B cell (primary cell): ENCODE measurements at regions not wholly inside any gene's neighbourhood (a gene's known extent, or its start where the extent isn't known, plus 50 kb on each side); places are given as distances from the start of the nearest gene placed in this dataset.

Experiments used
- CTCF ChIP-seq: fragments of 200-600 bp; IDR thresholded peaks from one replicate; pipeline ENCODE4 v1.8.0; 2022; ENCODE audit warnings: antibody characterized with exemption, mild to moderate bottlenecking
- EZH2 ChIP-seq: IDR thresholded peaks from 2 replicates; pipeline ENCODE4 v1.6.1; 2012; ENCODE audit warnings: borderline replicate concordance, low read depth, mild to moderate bottlenecking, moderate library complexity, low read length; ENCODE audit not compliant: insufficient read depth, poor library complexity, severe bottlenecking

GRCh38 chr20:59393142-59393541 lies 92.7 kb downstream of the EDN3 start:
- TF ChIP-seq CTCF, result no peak
- TF ChIP-seq EZH2, result no peak
